ENCODE measurements at regions not wholly inside any gene's neighbourhood (a gene's known extent, or its start where the extent isn't known, plus 50 kb on each side); places are given as distances from the start of the nearest gene placed in this dataset.
"Not testable (repeated sequence)": the region's sequence is repeated elsewhere in the genome, so short reads cannot be mapped to it uniquely, and the experiment has no call there.

DNA sequence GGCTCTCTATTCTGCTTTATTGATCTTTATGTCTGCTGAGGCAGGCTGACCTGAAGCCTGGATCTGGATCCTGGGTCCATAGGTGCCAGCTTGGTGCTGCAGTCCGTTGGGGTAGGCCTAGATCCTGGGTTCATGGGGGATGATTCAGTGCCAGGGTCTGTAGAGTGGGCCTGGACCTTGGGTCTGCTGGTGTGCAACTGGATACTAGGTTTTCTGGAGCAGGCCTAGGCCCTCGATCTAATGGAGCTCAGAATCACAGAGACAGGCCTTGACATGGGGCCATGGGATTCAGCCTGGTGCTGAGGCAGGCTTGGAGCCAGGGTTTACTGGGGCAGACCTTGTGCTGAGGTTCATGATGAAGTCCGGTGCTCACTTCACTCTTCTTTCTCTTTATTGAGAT, 358.6 kb downstream of the TEX13C start:
- DNase-seq (ENCODE audit: low read depth) = no peak

DNA sequence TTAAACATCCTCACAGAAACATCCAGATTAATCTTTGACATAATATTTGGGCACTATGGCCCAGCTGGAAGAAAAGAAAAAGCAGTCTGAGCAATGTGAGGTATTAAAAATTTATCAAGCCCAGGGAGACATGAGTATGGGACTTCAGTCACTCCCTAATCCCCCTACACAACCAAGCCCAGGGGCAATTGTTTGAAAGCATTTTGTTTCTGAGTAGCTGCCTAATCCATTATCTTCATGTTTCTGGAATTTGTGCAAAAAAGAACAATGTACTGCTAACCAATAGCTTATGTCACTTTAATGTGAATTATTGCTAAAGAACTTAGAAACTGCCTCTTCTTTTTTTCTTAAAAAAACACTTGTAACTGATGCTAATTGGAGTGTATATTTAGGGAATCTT, 360.7 kb downstream of the TEX13C start:
- no peak for DNase-seq (ENCODE audit: low read depth)

GRCh38 chrX:125681058-125681457, 361.4 kb downstream of the TEX13C start:
- DNase-seq (ENCODE audit: low read depth) = no peak

DNA sequence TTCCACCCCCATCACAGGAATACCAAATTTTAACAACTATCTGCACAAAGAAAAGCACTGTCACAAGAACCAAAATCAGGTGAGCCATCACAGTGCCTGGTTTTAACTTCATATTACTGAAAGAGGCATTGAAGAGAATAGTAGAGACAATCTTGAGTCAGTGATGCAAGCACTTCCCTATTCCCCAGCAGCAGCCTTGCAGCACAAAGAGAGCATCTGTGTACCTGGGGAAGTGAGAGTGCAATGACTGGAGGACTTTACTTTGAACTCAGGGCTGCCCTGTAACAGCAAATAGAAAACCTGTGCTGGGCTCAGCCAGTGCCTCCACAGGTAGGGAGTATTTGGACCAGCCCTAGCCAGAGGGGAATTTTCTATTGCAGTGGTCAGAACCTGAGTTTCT, 361.8 kb downstream of the TEX13C start:
- no peak for DNase-seq (ENCODE audit: low read depth)

DNA sequence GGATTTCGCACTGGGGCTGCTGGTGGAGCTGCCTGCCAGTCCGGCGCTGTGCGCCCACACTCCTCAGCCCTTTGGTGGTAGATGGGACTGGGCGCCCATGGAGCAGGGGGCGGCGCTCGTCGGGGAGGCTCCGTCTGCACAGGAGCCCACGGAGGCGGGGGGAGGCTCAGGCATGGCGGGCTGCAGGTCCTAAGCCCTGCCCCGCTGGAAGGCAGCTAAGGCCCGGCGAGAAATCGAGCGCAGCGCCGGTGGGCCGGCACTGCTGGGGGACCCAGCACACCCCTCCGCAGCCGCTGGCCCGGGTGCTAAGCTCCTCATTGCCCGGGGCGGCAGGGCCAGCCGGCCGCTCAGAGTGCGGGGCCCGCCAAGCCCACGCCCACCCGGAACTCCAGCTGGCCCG, 370.9 kb downstream of the TEX13C start:
- DNase-seq (ENCODE audit: low read depth) = not testable (repeated sequence)

DNA sequence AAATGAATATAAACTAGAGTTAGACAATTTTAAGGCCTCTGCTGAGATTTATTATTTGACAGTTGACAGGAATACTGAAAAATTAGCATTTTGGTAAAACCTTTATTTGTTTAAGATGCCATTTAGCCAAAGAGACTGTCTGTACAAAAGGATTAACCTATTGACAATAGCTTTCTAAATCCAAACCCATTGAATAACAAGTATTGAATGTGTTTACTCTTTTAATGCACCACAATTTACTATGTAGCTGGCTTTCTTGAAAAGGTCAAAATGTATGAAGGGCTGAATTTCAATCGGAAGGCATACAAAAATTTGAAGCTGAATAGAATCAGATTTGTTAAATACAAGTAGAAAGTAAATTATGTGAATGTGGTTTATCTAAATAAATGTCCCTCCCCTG, 374.5 kb downstream of the TEX13C start:
- DNase-seq (ENCODE audit: low read depth) = no peak

- DNase-seq (ENCODE audit: low read depth) = no peak
Observed at GRCh38 chrX:125709074-125709473, 389.4 kb downstream of the TEX13C start.

- DNase-seq (ENCODE audit: low read depth) = no peak
Observed at GRCh38 chrX:125709532-125709931, 389.9 kb downstream of the TEX13C start.

DNA sequence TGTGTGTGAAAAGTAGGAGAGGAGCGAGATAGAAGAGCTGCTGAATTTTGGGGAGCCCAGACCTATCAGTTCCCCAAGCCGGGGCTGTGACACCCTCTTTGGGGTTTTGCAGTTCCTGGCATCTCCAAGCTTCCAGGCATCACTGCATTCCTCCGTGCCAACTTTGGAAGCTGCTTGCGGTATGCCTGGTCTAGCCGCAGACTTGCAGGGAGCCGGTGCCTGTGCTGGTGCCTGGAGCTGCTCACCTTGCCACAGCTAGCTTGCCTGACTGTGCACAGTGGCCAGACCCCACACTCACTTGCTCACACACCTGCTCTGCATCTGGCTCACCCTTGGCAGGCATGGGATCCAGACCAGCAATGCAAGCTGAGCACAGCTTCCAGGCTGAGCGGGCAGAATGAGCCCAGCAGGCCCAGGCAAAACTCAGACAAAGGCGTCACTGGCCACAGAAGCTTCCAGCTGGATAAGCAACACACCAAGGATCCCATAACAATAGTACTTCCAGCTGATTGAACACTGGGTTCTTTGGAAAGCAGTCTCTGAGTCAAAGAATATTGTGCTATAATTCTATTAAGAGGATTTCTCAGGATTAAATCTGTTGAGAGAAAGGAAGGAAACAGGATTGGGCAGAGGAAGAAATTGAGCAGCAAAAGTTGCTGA, 390.9 kb downstream of the TEX13C start:
- no peak for DNase-seq (ENCODE audit: low read depth)

DNA sequence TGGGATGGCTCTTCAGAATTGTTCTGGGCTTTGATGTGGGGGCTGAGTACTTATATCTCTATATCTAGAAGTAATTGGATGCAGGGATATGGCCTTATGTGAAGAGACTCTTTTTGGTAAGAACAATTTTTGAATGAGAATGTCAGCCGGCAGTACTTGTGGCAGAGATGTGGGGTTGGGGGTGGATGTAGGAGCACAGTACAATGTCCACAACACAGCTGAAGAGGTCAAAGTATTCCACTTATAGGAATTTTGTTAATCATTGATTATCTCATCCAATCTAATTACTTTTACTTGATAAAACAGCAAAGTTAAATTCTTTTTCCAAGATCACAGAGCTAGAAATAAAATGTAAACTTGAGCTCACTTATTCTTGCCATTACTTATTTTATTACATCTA, 391.4 kb downstream of the TEX13C start:
- no peak for DNase-seq (ENCODE audit: low read depth)

- DNase-seq (ENCODE audit: low read depth) = no peak
Observed at GRCh38 chrX:125713633-125714032, 394.0 kb downstream of the TEX13C start.

DNA sequence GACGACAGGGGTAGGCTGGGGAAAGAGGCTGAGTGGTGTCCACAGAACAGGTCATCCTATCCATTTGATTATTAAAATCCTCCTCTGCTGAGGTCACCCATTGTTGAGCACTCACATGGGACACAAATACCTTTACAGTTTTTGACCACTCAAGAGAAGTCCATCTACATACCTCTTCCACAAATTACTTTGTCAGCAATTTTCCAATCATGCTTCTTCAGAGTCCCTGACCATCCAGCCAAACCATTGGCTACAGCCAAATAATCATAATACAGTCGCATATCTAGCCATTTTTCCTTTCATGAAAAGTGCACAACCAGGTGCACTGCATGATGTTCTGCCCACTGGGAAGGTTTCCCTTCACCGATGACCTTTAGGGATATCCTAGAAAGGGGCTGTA, 407.4 kb downstream of the TEX13C start:
- DNase-seq (ENCODE audit: low read depth) = no peak

GRCh38 chrX:125736008-125736729, 416.5 kb downstream of the TEX13C start:
- DNase-seq (ENCODE audit: low read depth) = no peak

- DNase-seq (ENCODE audit: low read depth) = no peak
Observed at GRCh38 chrX:125742811-125743210, 423.1 kb downstream of the TEX13C start.

- no peak for DNase-seq (ENCODE audit: low read depth)
Observed at GRCh38 chrX:125744914-125745313, 421.2 kb downstream of the DCAF12L2 start.

DNA sequence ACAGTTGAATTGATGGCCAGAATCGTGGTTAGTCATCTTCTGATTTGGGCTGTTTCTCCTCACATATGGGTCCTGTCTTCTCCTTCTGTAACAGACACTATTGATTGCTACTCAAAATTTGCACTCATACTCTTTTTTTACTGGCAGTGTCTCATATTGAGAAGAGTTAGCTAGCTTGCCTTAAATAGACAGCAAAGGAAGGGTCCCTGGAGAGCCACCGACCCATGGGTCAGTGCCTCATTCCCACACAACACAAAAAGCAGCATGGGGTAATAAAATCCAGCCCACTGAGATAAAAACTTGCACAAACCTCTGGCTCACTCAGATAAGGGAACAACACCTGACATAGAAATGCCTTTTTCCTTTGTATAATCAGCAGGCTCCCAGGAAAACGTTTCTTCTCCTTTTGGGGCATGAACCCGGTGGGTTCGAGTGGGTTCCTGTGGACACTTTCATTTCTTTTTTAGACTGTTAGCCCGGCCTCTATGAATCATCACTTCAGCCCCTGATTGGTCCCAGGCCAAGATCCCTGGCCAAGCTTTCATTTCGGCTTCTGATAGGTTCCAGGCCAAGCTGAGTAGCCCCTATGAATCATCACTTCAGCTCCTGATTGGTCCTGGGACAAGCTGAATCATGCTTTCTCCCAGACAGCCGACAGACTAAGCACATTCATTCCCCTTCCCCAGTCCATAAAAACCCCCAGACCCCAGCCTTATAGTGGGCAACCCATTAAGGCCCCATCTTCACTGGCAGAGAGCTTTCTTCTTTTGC, 408.1 kb downstream of the DCAF12L2 start:
- DNase-seq (ENCODE audit: low read depth) = no peak

- no peak for DNase-seq (ENCODE audit: low read depth)
Observed at GRCh38 chrX:125758819-125759218, 407.3 kb downstream of the DCAF12L2 start.

GRCh38 chrX:125762954-125763353, 403.1 kb downstream of the DCAF12L2 start:
- no peak for DNase-seq (ENCODE audit: low read depth)

- no peak for DNase-seq (ENCODE audit: low read depth)
Observed at GRCh38 chrX:125765347-125765746, 400.7 kb downstream of the DCAF12L2 start.

DNA sequence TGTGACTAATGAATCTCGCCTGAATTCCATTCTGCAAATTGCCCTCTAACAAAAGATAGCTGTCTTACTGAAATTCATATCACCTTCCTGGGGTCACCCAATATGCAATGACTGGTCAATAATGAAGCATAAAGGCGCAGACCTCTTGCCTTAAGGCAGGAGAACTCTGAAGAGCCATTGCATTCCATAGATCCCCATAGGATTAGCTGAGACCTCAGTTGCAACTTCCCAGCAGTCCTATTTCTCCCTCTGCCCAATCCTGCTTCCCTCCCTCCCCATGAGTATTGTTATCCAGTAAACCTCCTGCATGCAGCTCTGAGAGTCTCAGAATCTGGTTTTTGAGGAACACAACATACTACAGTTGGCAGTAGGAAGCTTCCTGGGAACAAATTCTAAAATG, 396.5 kb downstream of the DCAF12L2 start:
- no peak for DNase-seq (ENCODE audit: low read depth)

DNA sequence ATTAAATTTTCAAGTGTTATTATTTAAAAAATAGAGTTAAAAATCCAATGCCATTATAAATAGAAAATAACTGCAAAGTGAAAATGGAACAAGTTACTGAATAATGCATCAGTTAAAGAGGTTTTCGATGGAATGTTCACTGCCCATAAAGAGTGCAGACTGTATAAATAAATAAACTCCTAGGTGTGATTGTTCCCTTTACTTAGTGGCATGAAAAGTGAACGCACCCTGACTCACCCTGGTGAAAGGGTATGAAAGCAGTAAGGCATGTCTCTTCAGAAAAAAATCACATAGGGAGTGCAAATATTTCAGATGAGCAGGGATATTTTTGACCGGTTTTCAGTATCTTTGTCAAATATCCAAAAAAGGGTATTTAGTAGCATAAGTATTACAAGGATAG, 387.8 kb downstream of the DCAF12L2 start:
- DNase-seq (ENCODE audit: low read depth) = no peak

DNA sequence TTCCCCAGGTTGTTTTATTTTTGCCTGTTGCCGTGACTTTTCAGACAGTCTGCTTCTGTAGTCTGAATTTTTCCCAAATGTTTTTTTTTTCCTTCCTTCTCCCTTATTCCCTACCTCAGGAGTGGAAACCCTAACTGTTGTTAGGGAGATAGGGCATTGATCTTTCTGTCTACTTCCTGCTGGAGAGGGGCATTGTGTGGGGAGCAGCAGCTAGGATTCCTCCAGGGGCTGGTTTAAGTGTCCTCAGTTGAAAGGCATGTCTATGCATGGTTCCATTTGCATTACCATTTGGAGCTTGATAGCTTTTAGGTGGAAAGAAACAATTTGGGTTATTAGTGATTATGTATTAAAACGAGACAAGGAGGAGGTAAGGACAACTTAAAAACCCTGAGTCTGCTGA, 383.9 kb downstream of the DCAF12L2 start:
- DNase-seq (ENCODE audit: low read depth) = no peak

GRCh38 chrX:125786316-125786715, 379.8 kb downstream of the DCAF12L2 start:
- DNase-seq (ENCODE audit: low read depth) = no peak
